Osteocyte (in vitro differentiated cells): ENCODE measurements at regions not wholly inside any gene's neighbourhood (a gene's known extent, or its start where the extent isn't known, plus 50 kb on each side); places are given as distances from the start of the nearest gene placed in this dataset.

Experiments
- DNase-seq: peaks from one replicate; pipeline ENCODE4 v3.0.0; 2021; ENCODE audit warnings: mixed read lengths; ENCODE audit not compliant: unreplicated experiment; ENCODE audit errors: extremely low spot score
- H3K27ac Mint-ChIP-seq: one replicate; pipeline ENCODE4 v1.8.0; 2021; ENCODE audit warnings: mild to moderate bottlenecking, mixed read lengths; ENCODE audit not compliant: unreplicated experiment
- H3K27me3 Mint-ChIP-seq: one replicate; pipeline ENCODE4 v1.8.0; 2021; ENCODE audit warnings: mixed read lengths; ENCODE audit not compliant: unreplicated experiment
- H3K36me3 Mint-ChIP-seq: one replicate; pipeline ENCODE4 v1.8.0; 2021; ENCODE audit warnings: mixed read lengths; ENCODE audit not compliant: unreplicated experiment
- H3K4me1 Mint-ChIP-seq: one replicate; pipeline ENCODE4 v1.8.0; 2021; ENCODE audit warnings: mixed read lengths; ENCODE audit not compliant: unreplicated experiment
- H3K4me3 Mint-ChIP-seq: one replicate; pipeline ENCODE4 v1.8.0; 2021; ENCODE audit warnings: mild to moderate bottlenecking, moderate library complexity, mixed read lengths; ENCODE audit not compliant: unreplicated experiment
- H3K9me3 Mint-ChIP-seq: one replicate; pipeline ENCODE4 v1.8.0; 2021; ENCODE audit warnings: mixed read lengths; ENCODE audit not compliant: unreplicated experiment
- TF ChIP-seq, protein P1 (sequence below): fragments of 200-600 bp; sonication (generic); IDR thresholded peaks from 2 replicates; pipeline ENCODE4 v1.5.0; 2021; ENCODE audit warnings: antibody characterized with exemption, mild to moderate bottlenecking, moderate library complexity

DNA sequence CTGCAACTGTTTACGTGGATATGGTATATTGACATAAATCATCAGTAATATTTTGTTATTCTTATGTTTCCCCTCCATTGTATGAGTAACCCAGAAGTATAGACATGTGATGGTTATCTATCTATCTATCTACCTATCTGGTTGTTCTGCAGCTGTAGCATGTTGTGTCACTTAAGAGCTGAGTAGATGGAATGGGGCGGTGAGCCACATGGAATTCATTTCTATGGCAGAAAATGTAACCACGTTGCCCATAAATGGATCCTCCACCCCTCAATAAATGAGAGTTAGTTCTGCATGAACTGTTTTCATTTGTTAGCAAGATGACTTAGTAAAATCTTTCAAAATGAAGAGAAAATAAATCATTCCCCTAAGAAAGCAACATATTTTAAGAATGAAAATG, 553.2 kb downstream of the MAT2B start:
- no peaks in the 10 kb centered on the region for H3K4me1 Mint-ChIP-seq
- no peak overlapping the region for H3K4me3 Mint-ChIP-seq
- H3K36me3 Mint-ChIP-seq: no peaks in the 10 kb centered on the region
- H3K27me3 Mint-ChIP-seq: no peaks in the 10 kb centered on the region
- TF ChIP-seq, protein P1, sequence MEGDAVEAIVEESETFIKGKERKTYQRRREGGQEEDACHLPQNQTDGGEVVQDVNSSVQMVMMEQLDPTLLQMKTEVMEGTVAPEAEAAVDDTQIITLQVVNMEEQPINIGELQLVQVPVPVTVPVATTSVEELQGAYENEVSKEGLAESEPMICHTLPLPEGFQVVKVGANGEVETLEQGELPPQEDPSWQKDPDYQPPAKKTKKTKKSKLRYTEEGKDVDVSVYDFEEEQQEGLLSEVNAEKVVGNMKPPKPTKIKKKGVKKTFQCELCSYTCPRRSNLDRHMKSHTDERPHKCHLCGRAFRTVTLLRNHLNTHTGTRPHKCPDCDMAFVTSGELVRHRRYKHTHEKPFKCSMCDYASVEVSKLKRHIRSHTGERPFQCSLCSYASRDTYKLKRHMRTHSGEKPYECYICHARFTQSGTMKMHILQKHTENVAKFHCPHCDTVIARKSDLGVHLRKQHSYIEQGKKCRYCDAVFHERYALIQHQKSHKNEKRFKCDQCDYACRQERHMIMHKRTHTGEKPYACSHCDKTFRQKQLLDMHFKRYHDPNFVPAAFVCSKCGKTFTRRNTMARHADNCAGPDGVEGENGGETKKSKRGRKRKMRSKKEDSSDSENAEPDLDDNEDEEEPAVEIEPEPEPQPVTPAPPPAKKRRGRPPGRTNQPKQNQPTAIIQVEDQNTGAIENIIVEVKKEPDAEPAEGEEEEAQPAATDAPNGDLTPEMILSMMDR: no peak
- H3K27ac Mint-ChIP-seq: no peak overlapping the region
- no peaks in the 10 kb centered on the region for H3K9me3 Mint-ChIP-seq
- no peak for DNase-seq

GRCh38 chr5:164059471-164059870, 554.1 kb downstream of the MAT2B start:
- Mint-ChIP-seq H3K9me3 (no peaks in the 10 kb centered on the region), H3K27me3 (no peaks in the 10 kb centered on the region), H3K27ac (no peak overlapping the region), H3K4me3 (no peak overlapping the region), H3K4me1 (no peaks in the 10 kb centered on the region), H3K36me3 (no peaks in the 10 kb centered on the region)
- TF ChIP-seq, protein P1: no peak
- no peak for DNase-seq

DNA sequence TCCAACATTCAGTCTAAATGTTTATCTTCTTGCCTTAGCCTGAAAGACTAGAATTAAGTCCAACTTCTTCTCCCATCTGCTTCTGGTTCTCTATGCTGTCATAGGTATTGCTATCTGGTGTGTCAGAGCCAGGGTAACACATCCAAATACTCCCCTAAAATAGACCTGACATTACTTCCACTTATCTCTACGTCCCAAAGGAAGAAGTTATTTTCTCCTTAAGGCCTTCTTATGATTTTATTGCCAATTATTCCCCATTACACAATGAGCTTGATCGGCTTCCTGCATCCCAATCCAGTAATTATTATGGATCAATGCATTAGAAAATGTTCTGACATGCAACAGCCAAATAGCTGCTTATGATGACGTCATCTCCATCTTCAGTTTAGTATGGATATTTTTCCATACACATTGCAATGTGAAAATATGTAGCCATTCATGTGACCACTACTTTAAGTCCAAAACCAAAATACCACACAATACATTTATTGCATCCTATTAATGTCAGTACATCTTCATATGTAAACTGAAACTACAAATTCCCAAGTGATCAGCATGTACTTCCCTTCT, 555.5 kb downstream of the MAT2B start:
- Mint-ChIP-seq H3K27me3 (no peaks in the 10 kb centered on the region), H3K9me3 (no peaks in the 10 kb centered on the region), H3K27ac (no peak overlapping the region), H3K4me3 (no peak overlapping the region), H3K36me3 (no peaks in the 10 kb centered on the region), H3K4me1 (no peaks in the 10 kb centered on the region)
- no peak for DNase-seq
- TF ChIP-seq, protein P1: no peak

DNA sequence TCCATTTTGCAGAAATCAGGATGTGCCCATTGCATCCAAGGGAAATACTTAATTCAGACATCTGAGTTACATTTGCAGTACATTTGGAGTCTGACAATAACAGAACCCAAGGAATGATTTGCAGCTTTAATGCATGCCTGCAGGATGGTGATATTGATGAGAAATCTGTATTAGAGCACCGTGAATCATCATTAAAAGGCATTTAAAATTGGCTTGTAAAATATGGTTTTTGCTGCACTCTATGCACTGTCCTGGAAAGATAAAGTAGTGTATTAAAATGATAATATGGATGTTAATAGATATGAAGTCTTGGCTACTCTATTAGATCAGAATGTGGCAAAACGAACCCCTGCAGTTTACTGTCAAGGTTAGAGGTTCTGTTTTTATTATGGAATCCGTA, 556.9 kb downstream of the MAT2B start:
- no peaks in the 10 kb centered on the region for H3K27me3 Mint-ChIP-seq
- no peak for DNase-seq
- H3K27ac Mint-ChIP-seq: no peak overlapping the region
- H3K4me3 Mint-ChIP-seq: no peak overlapping the region
- H3K36me3 Mint-ChIP-seq: no peaks in the 10 kb centered on the region
- TF ChIP-seq, protein P1: no peak
- no peaks in the 10 kb centered on the region for H3K9me3 Mint-ChIP-seq
- H3K4me1 Mint-ChIP-seq: no peaks in the 10 kb centered on the region

DNA sequence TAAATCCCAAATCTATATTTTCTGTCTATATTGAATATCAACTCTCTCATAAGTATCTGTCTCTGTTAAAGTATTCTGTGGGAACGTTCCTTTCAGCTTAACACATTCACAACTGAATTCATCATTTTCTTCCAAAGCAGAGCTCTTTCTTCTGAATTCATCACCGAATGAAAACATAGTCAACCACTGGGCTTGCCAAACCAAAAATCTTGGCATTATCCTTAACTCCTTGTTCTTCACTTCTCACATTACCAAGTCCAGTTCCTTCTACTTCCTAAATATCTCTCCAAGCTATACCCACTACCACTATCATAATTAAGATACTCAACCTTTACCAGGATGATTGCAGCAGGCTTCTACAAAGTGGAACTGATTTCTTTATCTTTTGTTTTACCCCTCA, 559.8 kb downstream of the MAT2B start:
- Mint-ChIP-seq H3K4me1 (no peaks in the 10 kb centered on the region), H3K36me3 (no peaks in the 10 kb centered on the region), H3K9me3 (no peaks in the 10 kb centered on the region), H3K4me3 (no peak overlapping the region), H3K27ac (no peak overlapping the region), H3K27me3 (no peaks in the 10 kb centered on the region)
- no peak for DNase-seq
- TF ChIP-seq, protein P1: no peak
